ENCODE measurements at regions not wholly inside any gene's neighbourhood (a gene's known extent, or its start where the extent isn't known, plus 50 kb on each side); places are given as distances from the start of the nearest gene placed in this dataset.

GRCh38 chr2:18668221-18668620 is 78.9 kb upstream of the NT5C1B start:
- no peak for ATAC-seq

GRCh38 chr2:18664421-18664820 is 75.1 kb upstream of the NT5C1B start:
- Histone ChIP-seq H3K9me3 (no peaks in the 10 kb centered on the region), H3K4me1 (no peaks in the 10 kb centered on the region), H3K27me3 (no peaks in the 10 kb centered on the region), H3K27ac (no peak overlapping the region), H3K4me3 (no peak overlapping the region), H3K36me3 (no peaks in the 10 kb centered on the region)
- TF ChIP-seq CTCF (IDR thresholded peaks at IDR 0.05), result no peak
- DNase-seq, result no peak
- no peak for ATAC-seq
- intact Hi-C loops (cut with DNase I), result no loop called here

More at GRCh38 chr2:18668221-18668620, 78.9 kb upstream of the NT5C1B start:
- H3K9me3 ChIP-seq, result no peaks in the 10 kb centered on the region
- DNase-seq, result no peak
- H3K4me3 ChIP-seq, result no peak overlapping the region
- intact Hi-C loops (cut with DNase I), result no loop called here
- H3K27ac ChIP-seq, result no peak overlapping the region
- H3K27me3 ChIP-seq, result no peaks in the 10 kb centered on the region
- no peaks in the 10 kb centered on the region for H3K4me1 ChIP-seq
- no peak for TF ChIP-seq CTCF (IDR thresholded peaks at IDR 0.05)
- H3K36me3 ChIP-seq, result no peaks in the 10 kb centered on the region

GRCh38 chr2:18663861-18664260 is 74.5 kb upstream of the NT5C1B start:
- intact Hi-C loops (cut with DNase I), result no loop called here
- Histone ChIP-seq H3K4me1 (no peaks in the 10 kb centered on the region), H3K4me3 (no peak overlapping the region), H3K36me3 (no peaks in the 10 kb centered on the region), H3K27ac (no peak overlapping the region), H3K9me3 (no peaks in the 10 kb centered on the region), H3K27me3 (no peaks in the 10 kb centered on the region)
- ATAC-seq (no peak), DNase-seq (no peak)
- no peak for TF ChIP-seq CTCF (IDR thresholded peaks at IDR 0.05)

GRCh38 chr2:18662689-18663088 is 73.3 kb upstream of the NT5C1B start:
- Histone ChIP-seq H3K9me3 (no peaks in the 10 kb centered on the region), H3K36me3 (no peaks in the 10 kb centered on the region), H3K27ac (no peak overlapping the region), H3K27me3 (no peaks in the 10 kb centered on the region), H3K4me1 (no peaks in the 10 kb centered on the region), H3K4me3 (no peak overlapping the region)
- no peak for TF ChIP-seq CTCF (IDR thresholded peaks at IDR 0.05)
- intact Hi-C loops (cut with DNase I), result no loop called here
- DNase-seq (no peak), ATAC-seq (no peak)

GRCh38 chr2:18659915-18660314 is 70.5 kb upstream of the NT5C1B start:
- H3K9me3 ChIP-seq, result no peaks in the 10 kb centered on the region
- intact Hi-C loops (cut with DNase I), result no loop called here

More at GRCh38 chr2:18659915-18660314, 70.5 kb upstream of the NT5C1B start:
- Histone ChIP-seq H3K4me3 (no peak overlapping the region), H3K27ac (no peak overlapping the region), H3K27me3 (no peaks in the 10 kb centered on the region), H3K36me3 (no peaks in the 10 kb centered on the region), H3K4me1 (no peaks in the 10 kb centered on the region)
- DNase-seq (no peak), ATAC-seq (no peak)
- no peak for TF ChIP-seq CTCF (IDR thresholded peaks at IDR 0.05)

Data from upper lobe of right lung (tissue), 1 donor.